GM18907 (cell line): ENCODE measurements at regions not wholly inside any gene's neighbourhood (a gene's known extent, or its start where the extent isn't known, plus 50 kb on each side); places are given as distances from the start of the nearest gene placed in this dataset.

Experiments
- ATAC-seq: cut with Tn5 transposase; IDR thresholded peaks from one replicate; pipeline ENCODE4 v1.9.1; 2021; ENCODE audit warnings: mild to moderate bottlenecking, moderate library complexity; ENCODE audit not compliant: unreplicated experiment

- ATAC-seq, result no peak
Measured at GRCh38 chr5:104764197-104764596, 1201.6 kb upstream of the NUDT12 start.

- no peak for ATAC-seq
Measured at GRCh38 chr5:104763216-104763615, 1200.6 kb upstream of the NUDT12 start.

- ATAC-seq, result no peak
Measured at GRCh38 chr5:104757915-104758314, 1195.3 kb upstream of the NUDT12 start.

GRCh38 chr5:104755806-104756205 lies 1193.2 kb upstream of the NUDT12 start:
- no peak for ATAC-seq

- ATAC-seq, result no peak
Measured at GRCh38 chr5:104754311-104754995, 1191.9 kb upstream of the NUDT12 start.

GRCh38 chr5:104751969-104752368 lies 1189.4 kb upstream of the NUDT12 start:
- no peak for ATAC-seq

GRCh38 chr5:104739905-104740304 lies 1177.3 kb upstream of the NUDT12 start:
- ATAC-seq, result no peak

- no peak for ATAC-seq
Measured at GRCh38 chr5:104739503-104739902, 1176.9 kb upstream of the NUDT12 start.

- no peak for ATAC-seq
Measured at GRCh38 chr5:104736073-104736472, 1173.5 kb upstream of the NUDT12 start.

GRCh38 chr5:104734046-104734445 lies 1171.5 kb upstream of the NUDT12 start:
- no peak for ATAC-seq

- ATAC-seq, result no peak
Measured at GRCh38 chr5:104733063-104733669, 1170.6 kb upstream of the NUDT12 start.

GRCh38 chr5:104731331-104731730 lies 1168.7 kb upstream of the NUDT12 start:
- no peak for ATAC-seq

GRCh38 chr5:104708027-104708426 lies 1145.4 kb upstream of the NUDT12 start:
- no peak for ATAC-seq

GRCh38 chr5:104706600-104706999 lies 1144.0 kb upstream of the NUDT12 start:
- no peak for ATAC-seq

- ATAC-seq, result no peak
Measured at GRCh38 chr5:104702212-104702611, 1139.6 kb upstream of the NUDT12 start.

GRCh38 chr5:104699438-104699837 lies 1136.8 kb upstream of the NUDT12 start:
- no peak for ATAC-seq

- ATAC-seq, result no peak
Measured at GRCh38 chr5:104661256-104661655, 1098.7 kb upstream of the NUDT12 start.

GRCh38 chr5:104659497-104659896 lies 1096.9 kb upstream of the NUDT12 start:
- ATAC-seq, result no peak

- no peak for ATAC-seq
Measured at GRCh38 chr5:104652271-104652861, 1089.8 kb upstream of the NUDT12 start.

GRCh38 chr5:104650313-104651055 lies 1087.9 kb upstream of the NUDT12 start:
- no peak for ATAC-seq

GRCh38 chr5:104646416-104646815 lies 1083.8 kb upstream of the NUDT12 start:
- ATAC-seq, result no peak

GRCh38 chr5:104643320-104643719 lies 1080.7 kb upstream of the NUDT12 start:
- no peak for ATAC-seq
